NOMO-1 treated with DMSO at 0.1 percent for 48 hours (cell line): ENCODE measurements at regions not wholly inside any gene's neighbourhood (a gene's known extent, or its start where the extent isn't known, plus 50 kb on each side); places are given as distances from the start of the nearest gene placed in this dataset.
A peak's percentile ranks its signal among the peaks of the same experiment; 100 is the strongest.

Experiments
- DNase-seq: peaks from one replicate; lab custom pipeline; 2025; ENCODE audit not compliant: unreplicated experiment; lab: John Stamatoyannopoulos, UW

DNA sequence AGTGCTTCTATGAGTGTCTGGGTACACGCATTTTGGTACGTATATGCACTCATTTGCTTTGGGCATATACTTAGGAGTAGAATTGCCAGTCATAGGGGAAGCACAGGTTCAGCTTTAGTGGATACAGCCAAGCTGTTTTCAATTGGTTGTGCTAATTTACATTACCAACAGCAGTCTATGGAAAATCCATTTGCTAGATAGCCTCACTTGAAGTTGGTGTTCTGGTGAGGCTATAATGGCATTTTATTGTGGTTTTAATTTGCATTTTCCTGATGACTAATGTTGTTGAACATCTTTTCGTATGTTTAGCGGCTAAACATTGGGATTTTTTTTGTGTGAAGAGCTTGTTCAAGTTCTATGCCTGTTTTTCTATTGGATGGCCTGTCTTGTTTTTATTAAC, 76.8 kb upstream of the ANKH start:
- no peak for DNase-seq

DNA sequence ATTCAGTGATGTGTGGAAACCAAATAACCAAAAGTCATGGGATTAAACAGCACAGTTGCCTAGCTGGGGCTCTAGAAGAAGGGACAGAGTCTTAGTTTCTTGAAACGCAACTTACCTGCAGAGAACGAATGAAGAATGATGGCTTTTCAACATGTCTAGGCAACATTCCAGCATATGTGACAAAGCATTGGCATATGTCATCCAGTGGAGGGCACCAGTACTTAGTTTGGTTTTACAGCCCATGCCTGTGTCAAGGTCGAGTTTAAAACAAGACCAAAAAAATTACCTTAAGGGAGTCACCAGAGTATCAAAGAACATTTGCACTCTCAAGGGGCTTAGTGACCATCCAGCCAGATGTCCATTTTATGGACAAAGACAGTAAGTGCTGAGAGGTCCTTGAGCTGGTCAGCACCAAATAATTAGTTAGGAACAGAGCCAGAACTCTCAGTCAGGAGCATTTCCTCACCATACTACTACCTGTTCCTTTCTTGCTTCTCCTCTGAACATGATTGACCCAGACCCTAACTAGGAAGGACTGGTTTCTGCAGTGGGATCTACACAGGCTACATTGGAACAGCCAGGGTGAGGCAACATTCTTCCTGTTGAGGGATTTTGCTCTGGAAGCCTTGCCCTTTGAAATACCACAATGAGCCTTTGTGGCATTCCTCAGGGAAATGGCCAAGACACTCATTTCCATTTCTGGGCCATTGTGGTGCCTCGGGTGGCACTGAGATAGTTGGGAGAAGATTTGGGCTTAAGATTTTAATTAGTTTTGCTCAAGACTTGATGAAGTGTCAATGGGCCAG, 75.4 kb upstream of the ANKH start:
- peak; percentile 77 for DNase-seq

DNA sequence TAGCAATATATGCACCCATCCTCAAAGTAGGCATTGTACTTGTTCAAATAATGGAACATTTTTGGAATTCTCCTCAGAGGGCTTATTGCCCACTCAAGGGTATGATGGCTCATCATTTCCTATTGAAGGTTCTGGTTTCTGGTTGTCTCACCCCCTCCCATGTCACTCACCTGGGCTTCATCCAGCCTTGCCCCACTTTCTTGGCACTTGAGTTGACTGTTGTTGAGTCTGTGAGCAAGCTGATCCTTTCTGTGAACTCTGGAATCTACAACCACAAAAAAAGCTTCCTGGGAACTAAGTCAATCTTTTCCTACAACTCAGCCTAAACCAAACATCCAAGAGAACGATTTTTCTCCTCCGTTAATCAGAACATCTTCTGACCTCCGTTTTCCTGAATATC, 73.9 kb upstream of the ANKH start:
- no peak for DNase-seq

DNA sequence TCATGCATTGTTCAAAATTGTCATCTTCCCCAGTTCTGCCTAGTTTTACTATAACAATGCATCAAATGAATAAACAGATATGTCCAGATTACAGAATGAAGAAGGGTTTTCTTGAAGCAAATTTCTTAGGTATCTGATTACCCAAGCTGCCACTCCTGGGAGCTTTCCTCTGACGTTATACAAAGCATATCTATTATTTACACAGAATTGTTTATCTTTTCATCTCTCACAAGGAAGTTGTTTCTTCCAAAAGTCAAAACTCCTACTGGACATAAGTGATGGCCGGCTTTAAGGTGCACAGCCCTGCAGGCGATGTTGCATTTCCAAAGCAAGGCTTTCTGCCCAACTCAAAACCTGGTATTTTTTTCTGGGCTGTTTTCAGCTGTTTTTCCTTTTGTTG, 73.4 kb upstream of the ANKH start:
- no peak for DNase-seq

DNA sequence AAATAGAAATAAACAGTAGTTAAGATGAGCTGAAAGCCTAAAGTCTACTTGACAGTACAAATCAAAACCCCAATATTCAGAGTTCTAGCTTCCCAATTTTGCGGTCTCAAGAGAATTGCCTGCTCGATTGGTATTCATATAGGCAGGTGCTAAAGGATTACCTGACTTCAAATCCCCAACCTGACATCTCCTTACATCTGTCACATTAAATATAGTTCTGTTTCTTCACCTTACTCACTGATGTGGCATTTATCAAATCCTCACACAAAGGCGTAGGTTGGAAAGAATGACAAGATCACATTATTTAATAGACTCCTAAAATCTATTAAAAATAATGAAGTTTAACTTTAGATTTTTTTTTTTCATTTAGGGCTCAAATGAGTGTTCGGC, 72.8 kb upstream of the ANKH start:
- DNase-seq = no peak

DNA sequence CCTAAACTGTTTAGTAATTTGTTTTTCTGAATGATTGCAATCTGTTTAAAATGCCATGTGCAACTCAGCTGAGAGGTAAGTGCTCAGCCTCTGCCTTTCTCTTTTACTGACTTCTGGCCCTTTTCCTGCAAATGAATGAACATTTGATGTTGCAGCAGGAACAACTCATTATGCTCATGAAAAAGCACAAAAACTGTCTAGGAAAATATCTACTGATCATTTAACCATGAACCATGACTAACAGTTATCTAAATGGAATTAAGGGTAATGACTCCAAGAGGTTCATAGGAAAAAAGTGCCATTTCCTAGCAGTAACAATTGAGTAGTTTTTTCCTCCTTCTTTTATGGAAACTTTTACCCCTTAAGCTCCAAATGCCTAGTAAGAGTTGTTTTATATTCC, 70.6 kb upstream of the ANKH start:
- DNase-seq = no peak

DNA sequence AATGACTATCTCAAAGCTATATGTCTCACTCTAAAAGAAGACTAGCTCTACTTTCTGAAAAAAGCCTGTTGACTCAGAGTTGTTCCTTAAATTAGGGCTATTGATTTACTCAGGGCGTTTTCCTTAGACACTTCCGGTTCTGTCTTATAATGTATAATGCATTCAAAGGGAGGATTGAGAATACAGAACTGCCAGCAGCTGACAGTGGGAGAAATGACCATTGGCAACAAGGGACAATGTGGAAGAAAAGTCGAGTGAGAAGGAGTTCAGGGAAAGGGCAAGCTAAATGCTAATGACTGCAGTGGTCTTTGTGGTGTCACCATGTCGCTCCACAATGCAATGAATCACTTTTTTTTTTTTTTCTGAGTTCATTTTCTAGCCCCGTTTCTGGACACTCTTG, 65.7 kb upstream of the ANKH start:
- DNase-seq = peak; percentile 94

DNA sequence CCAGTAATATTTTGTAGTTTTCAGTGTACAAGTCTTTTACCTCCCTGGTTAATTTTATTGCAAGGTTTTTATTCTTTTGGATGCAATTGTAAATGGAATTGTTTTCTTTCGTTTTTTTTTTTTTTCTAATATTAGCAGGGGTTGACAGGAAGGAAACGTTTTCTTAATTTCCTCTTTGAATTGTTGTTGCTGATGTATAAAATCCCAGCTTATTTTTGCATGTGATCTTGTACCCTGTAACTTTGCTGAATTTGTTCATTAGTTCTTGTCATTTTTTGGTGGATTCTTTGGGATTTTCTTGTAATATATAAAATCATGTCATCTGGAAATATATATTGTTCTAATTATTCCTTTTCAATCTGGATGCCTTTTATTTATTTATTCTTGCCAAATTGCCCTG, 65.0 kb upstream of the ANKH start:
- no peak for DNase-seq

DNA sequence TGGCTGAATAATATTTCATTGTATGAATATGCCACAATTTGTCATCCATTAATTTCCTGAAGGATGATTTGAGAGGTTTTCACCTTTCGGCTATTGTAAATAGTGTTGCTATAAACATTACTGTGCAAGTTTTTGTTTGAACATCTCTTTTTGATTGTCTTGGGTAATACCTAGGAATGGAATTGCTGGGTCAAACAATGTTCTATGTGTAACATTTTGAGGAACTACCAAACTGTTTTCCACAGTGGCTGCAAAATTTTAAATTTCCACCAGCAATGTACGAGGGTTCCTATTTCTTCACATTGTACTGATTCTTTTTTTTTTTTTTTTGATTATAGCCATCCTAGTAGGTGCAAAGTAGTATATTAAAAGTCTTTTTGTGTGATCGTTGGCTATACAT, 63.8 kb upstream of the ANKH start:
- peak; percentile 78 for DNase-seq

DNA sequence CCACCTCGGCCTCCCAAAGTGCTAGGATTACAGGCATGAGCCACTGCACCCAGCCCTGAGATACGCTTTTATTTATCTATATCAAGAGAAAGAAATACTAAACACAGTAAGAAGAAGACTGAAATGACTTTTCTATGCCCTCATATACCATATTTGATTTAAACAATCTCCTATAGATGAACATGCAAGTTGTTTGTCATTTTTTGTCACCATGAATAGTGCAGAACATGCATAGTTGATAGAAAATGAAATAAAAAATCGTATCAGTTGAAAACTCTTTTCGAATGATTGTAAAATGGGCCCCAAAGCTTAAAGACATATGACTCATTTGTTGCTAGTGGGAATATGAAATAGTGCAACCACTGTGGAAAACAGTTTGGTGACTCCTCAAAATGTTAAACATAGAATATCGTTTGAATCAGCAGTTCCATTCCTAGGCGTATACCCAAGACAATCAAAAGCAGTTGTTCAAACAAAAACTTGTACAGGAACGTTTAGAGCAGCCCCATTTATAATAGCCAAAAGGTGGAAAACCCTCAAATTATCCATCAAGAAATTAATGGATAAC, 61.4 kb upstream of the ANKH start:
- peak; percentile 17 for DNase-seq

DNA sequence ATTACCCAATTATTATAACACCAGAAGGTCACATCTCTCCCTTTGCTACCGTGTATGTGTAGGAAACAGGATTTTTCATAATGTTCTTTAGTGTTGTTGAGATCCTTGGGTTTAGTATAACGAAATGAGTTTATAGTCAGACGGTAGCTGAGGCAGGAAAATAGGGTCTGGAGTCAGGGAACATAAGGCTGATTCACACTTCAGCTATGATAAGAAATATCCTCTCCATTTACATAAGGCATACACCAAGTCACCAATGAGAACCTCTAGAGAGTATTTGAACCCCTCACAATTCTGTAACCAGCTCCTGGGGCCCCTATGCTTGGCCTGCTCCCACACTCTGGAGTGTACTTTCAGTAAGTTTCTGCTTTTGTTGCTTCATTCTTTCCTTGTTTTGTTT, 58.9 kb upstream of the ANKH start:
- DNase-seq = no peak

DNA sequence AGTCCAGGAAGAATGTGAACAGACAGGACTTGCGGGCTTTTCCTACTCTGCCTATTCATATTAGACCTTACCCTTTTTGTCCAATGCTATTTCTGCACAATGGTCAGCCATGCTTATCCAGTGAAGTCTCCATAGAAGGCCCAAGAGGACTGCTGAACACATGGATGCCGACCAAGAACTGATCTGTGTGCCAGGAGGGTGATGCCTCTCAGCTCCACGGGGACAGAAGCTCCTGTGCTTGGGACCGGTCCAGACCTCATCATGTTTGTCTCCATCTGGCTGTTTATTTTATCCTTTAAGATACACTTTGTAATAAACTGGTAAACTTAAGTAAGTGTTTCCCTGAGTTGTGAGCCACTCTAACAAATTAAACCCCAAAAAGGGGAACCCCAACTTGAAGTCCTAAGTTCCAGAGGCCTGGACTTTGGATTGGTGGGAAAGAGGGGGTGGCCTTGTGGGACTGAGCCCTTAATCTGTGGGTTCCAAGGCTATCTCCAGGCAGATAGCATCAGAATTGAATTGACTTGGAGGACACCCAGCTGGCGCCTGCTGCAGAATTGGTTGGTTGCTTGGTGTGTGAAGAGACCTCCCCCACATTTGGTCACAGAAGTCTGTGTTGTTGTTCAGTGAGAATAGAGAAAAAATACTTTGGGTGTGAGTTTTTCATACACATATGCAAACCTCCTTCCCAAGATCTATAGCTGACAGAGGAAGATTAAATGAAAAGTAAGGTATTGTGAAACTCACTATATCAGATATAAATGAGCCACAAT, 57.9 kb upstream of the ANKH start:
- DNase-seq = no peak

DNA sequence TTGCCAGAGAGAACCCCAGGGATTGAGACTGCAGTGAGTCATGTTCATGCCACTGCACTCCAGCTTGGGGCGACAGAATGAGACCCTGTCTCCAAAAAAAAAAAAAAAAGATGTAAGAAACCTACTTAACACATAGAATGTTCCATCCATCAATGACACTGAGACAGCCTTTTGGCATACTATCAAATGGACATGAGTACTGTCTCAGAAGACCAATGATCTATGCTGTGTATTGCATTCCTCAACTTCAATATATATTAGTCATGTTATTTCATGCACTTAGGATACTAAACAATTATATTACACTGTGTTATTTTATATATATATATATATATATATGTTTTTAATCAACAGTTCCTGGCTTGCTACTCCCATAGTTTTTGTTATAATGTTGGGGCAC, 57.1 kb upstream of the ANKH start:
- no peak for DNase-seq

DNA sequence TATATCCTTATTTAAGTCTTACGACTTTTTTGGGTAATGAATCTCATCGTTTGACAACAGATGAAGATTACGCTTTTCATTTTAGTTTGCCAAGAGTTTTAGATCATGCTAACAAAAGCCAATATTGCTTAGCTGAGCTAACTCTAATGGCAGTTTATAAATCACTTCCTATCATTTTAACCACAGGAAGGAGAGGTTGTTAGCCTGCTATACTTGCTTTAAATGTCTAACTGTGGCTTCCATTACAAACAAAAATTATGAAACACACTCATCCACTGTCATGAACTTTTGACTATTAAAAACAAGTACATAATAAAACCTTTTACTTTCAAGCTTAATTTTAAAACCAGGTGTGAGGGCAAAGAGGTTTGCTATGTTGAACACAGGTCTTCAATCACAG, 53.7 kb upstream of the ANKH start:
- DNase-seq = peak; percentile 90

DNA sequence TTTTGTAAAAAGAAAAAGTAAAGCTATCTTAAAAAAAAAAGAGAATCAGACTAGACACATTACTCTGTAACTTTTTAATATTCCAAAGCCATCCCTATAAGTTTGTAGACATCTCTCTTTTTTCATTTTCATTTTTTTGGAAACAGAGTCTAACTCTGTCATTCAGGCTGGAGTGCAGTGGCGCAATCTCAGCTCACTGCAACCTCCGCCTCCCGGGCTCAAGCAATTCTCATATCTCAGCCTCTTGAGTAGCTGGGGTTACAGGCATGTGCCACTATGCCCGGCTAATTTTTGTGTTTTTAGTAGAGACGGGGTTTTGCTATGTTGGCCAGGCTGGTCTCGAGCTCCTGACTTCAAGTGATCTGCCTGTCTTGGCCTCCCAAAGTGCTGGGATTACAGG, 51.4 kb upstream of the ANKH start:
- peak; percentile 54 for DNase-seq

DNA sequence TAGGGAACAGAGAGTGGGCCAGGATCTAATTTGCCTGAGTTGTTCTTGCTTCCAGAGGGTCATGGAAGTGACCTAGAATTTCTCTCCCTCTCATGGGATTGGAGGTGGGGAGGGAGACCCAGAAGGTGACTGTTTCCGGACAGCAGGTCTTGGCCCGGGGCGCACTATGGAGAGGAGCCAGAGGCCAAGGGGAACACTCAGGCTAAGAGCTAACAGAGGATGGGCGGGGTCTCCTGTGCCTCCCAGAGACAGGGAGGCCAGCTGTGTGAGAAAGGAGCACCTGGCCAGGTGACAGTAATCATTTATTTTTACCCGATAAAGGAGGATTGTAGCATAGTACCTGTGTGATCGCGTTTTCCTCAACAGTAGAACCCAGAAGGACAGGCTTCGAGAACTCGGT, 50.9 kb upstream of the ANKH start:
- DNase-seq = no peak
